H1 (cell line): ENCODE measurements at regions not wholly inside any gene's neighbourhood (a gene's known extent, or its start where the extent isn't known, plus 50 kb on each side); places are given as distances from the start of the nearest gene placed in this dataset.

Source experiments
- CTCF ChIA-PET: fragments of 300-600 bp; sonication (Branson Sonifier 250); formaldehyde crosslinking; loops from one replicate; lab custom pipeline; 2021; ENCODE audit not compliant: partially characterized antibody; lab: Charles Lee
- POLR2A ChIA-PET: fragments of 300-600 bp; sonication (Branson Sonifier 250); formaldehyde crosslinking; loops from one replicate; lab custom pipeline; 2021; ENCODE audit warnings: inconsistent platforms; ENCODE audit not compliant: partially characterized antibody; lab: Charles Lee
- DNase-seq, 2 experiments: peaks; one replicate each; pipeline versions ENCODE4 v3.0.0 to v3.0.0-alpha.2; 2010 to 2022; ENCODE audit warnings: low spot score in 2 of 2, low read depth in 1 of 2, mixed read lengths in 1 of 2
- FAIRE-seq: peaks from 2 replicates; lab custom pipeline; 2011; peaks lifted over from hg19 to GRCh38; lab: Jason Lieb, UNC
- H2AFZ ChIP-seq: 2 replicates; pipeline ENCODE4 v1.8.1; 2012; ENCODE audit warnings: low read length, inconsistent platforms
- H2AK5ac ChIP-seq: 2 replicates; pipeline ENCODE4 v1.6.1; 2013; ENCODE audit warnings: low read depth, low read length
- H2BK120ac ChIP-seq: replicated peaks from 2 replicates; pipeline ENCODE3; 2013; ENCODE audit warnings: low read depth, low read length, inconsistent platforms
- H2BK12ac ChIP-seq: 2 replicates; pipeline ENCODE4 v1.6.1; 2013; ENCODE audit warnings: low read depth, low read length
- H2BK15ac ChIP-seq: 2 replicates; pipeline ENCODE4 v1.6.1; 2013; ENCODE audit warnings: low read length
- H2BK20ac ChIP-seq: 2 replicates; pipeline ENCODE4 v1.6.1; 2013; ENCODE audit warnings: low read length
- H2BK5ac ChIP-seq: 2 replicates; pipeline ENCODE4 v1.6.1; 2013; ENCODE audit warnings: low read depth, low read length
- H3K14ac ChIP-seq: 2 replicates; pipeline ENCODE4 v1.6.1; 2013; ENCODE audit warnings: inconsistent platforms; ENCODE audit not compliant: insufficient read length
- H3K18ac ChIP-seq: 2 replicates; pipeline ENCODE4 v1.6.1; 2013; ENCODE audit warnings: low read length; ENCODE audit errors: extremely low read depth
- H3K23ac ChIP-seq: 2 replicates; pipeline ENCODE4 v1.6.1; 2013; ENCODE audit warnings: inconsistent platforms; ENCODE audit not compliant: insufficient read length
- H3K23me2 ChIP-seq: 2 replicates; pipeline ENCODE4 v1.6.1; 2013; ENCODE audit warnings: low read depth, low read length
- H3K27ac ChIP-seq: 2 replicates; pipeline ENCODE4 v1.6.1; 2011; ENCODE audit warnings: low read depth, low read length, inconsistent platforms
- H3K27me3 ChIP-seq, 4 experiments: replicated peaks in 1 of 4; 1 replicate in 1 of 4; 2 replicates in 3 of 4; pipeline versions ENCODE4 v1.6.1 to v1.8.1; 2011 to 2013; ENCODE audit warnings: low read length in 3 of 4, mild to moderate bottlenecking in 3 of 4, inconsistent platforms in 2 of 4, mixed read lengths in 2 of 4, moderate library complexity in 1 of 4; ENCODE audit not compliant: control insufficient read depth in 3 of 4, insufficient read depth in 3 of 4; ENCODE audit errors: extremely low read depth in 1 of 4
- H3K36me3 ChIP-seq, 4 experiments: 2 replicates each; pipeline versions ENCODE4 v1.6.1 to v1.8.1; 2011 to 2013; ENCODE audit warnings: mild to moderate bottlenecking in 4 of 4, low read length in 3 of 4, moderate library complexity in 2 of 4, control low read depth in 1 of 4, inconsistent platforms in 1 of 4; ENCODE audit not compliant: insufficient read depth in 4 of 4, control insufficient read depth in 2 of 4
- H3K4ac ChIP-seq: replicated peaks from 2 replicates; pipeline ENCODE3; 2013; ENCODE audit warnings: low read length, low read depth, mixed read lengths, inconsistent platforms; ENCODE audit not compliant: insufficient read length
- H3K4me1 ChIP-seq, 4 experiments: replicated peaks in 1 of 4; 1 replicate in 1 of 4; 2 replicates in 3 of 4; pipeline versions ENCODE4 v1.6.1 to v1.8.1; 2011 to 2013; ENCODE audit warnings: low read length in 3 of 4, inconsistent platforms in 2 of 4, mixed read lengths in 1 of 4; ENCODE audit not compliant: insufficient read depth in 4 of 4, control insufficient read depth in 3 of 4
- H3K4me2 ChIP-seq, 2 experiments: 2 replicates each; pipeline versions ENCODE4 v1.6.1 to v1.8.1; 2011 to 2013; ENCODE audit warnings: low read depth in 2 of 2, low read length in 2 of 2, control low read depth in 1 of 2, inconsistent platforms in 1 of 2, mild to moderate bottlenecking in 1 of 2; ENCODE audit not compliant: insufficient read depth in 1 of 2
- H3K4me3 ChIP-seq, 4 experiments: fragments of 200-600, 300-600 bp in 1 of 4; sonication (generic), shearing (Covaris generic), sonication (Bioruptor Twin) in 1 of 4; 2 replicates each; pipeline versions ENCODE4 v1.5.1 to v1.8.1; 2011 to 2016; ENCODE audit warnings: low read length in 4 of 4, low read depth in 3 of 4, control low read depth in 2 of 4, inconsistent platforms in 2 of 4, mild to moderate bottlenecking in 2 of 4, mixed read lengths in 1 of 4, moderate library complexity in 1 of 4; ENCODE audit not compliant: insufficient read depth in 2 of 4; ENCODE audit errors: extremely low read depth in 1 of 4
- H3K56ac ChIP-seq: replicated peaks from 2 replicates; pipeline ENCODE3; 2013; ENCODE audit warnings: low read depth, mild to moderate bottlenecking, mixed read lengths, low read length, inconsistent platforms; ENCODE audit not compliant: insufficient read length
- H3K79me1 ChIP-seq: 2 replicates; pipeline ENCODE4 v1.6.1; 2013; ENCODE audit warnings: low read depth, low read length, control low read depth
- H3K79me2 ChIP-seq, 2 experiments: 2 replicates each; pipeline versions ENCODE4 v1.6.1 to v1.8.1; 2012 to 2013; ENCODE audit warnings: low read length in 2 of 2, mild to moderate bottlenecking in 2 of 2, inconsistent platforms in 1 of 2; ENCODE audit not compliant: insufficient read depth in 2 of 2, control insufficient read depth in 1 of 2
- H3K9ac ChIP-seq, 4 experiments: replicated peaks in 1 of 4; 1 replicate in 1 of 4; 2 replicates in 3 of 4; pipeline versions ENCODE4 v1.6.1 to v1.8.1; 2011 to 2013; ENCODE audit warnings: low read depth in 3 of 4, low read length in 3 of 4, control low read depth in 2 of 4, mild to moderate bottlenecking in 2 of 4, moderate library complexity in 2 of 4, inconsistent platforms in 1 of 4; ENCODE audit errors: extremely low read depth in 1 of 4
- H3K9me3 ChIP-seq, 2 experiments: 2 replicates each; pipeline versions ENCODE4 v1.6.1 to v1.8.1; 2012 to 2013; ENCODE audit warnings: mild to moderate bottlenecking in 2 of 2, moderate library complexity in 2 of 2, control low read depth in 1 of 2, inconsistent platforms in 1 of 2, low read depth in 1 of 2, low read length in 1 of 2, mixed read lengths in 1 of 2; ENCODE audit not compliant: insufficient read depth in 2 of 2
- H4K20me1 ChIP-seq, 2 experiments: replicated peaks in 1 of 2; 2 replicates each; pipeline versions ENCODE3 to v1.8.1; 2011 to 2013; ENCODE audit warnings: inconsistent platforms in 2 of 2, low read length in 2 of 2, mild to moderate bottlenecking in 1 of 2; ENCODE audit not compliant: insufficient read depth in 2 of 2, control insufficient read depth in 1 of 2
- H4K5ac ChIP-seq: 2 replicates; pipeline ENCODE4 v1.6.1; 2013; ENCODE audit warnings: low read length, low read depth, mixed read lengths, inconsistent platforms; ENCODE audit not compliant: insufficient read length
- H4K8ac ChIP-seq: 2 replicates; pipeline ENCODE4 v1.8.0; 2013; ENCODE audit warnings: mild to moderate bottlenecking, moderate library complexity, low read length, inconsistent platforms; ENCODE audit not compliant: insufficient read depth; ENCODE audit errors: extremely low read depth
- H4K91ac ChIP-seq: replicated peaks from 2 replicates; pipeline ENCODE3; 2013; ENCODE audit warnings: low read length, mixed read lengths, inconsistent platforms; ENCODE audit not compliant: insufficient read length
- CREB1 ChIP-seq: IDR thresholded peaks from 2 replicates; pipeline ENCODE4 v1.6.1; 2012; ENCODE audit warnings: inconsistent platforms
- CTCF ChIP-seq, 3 experiments: IDR thresholded peaks; 1 replicate in 2 of 3; 2 replicates in 1 of 3; pipeline versions ENCODE4 v1.5.1 to v1.6.1; 2011; ENCODE audit warnings: low read length in 3 of 3, mild to moderate bottlenecking in 3 of 3, inconsistent platforms in 2 of 3, low read depth in 1 of 3, moderate library complexity in 1 of 3; ENCODE audit not compliant: insufficient read depth in 1 of 3; ENCODE audit errors: control extremely low read depth in 1 of 3
- RAD21 ChIP-seq, 2 experiments: IDR thresholded peaks in 1 of 2; conservative IDR thresholded peaks in 1 of 2; 2 replicates each; pipeline ENCODE4 v1.6.1; 2011; ENCODE audit warnings: low read depth in 2 of 2, low read length in 2 of 2, improper control_type of control experiment in 1 of 2, inconsistent platforms in 1 of 2, mild to moderate bottlenecking in 1 of 2, moderate library complexity in 1 of 2
- WGBS, 2 experiments: shearing (Covaris generic) in 1 of 2; methylation state at CpG; one replicate each; pipeline versions ENCODE4 v1.1.6 to v1.1.7; 2013 to 2015; ENCODE audit warnings: low lambda C conversion rate in 2 of 2, mixed read lengths in 2 of 2, inconsistent platforms in 1 of 2, low coverage in 1 of 2, missing lambda C conversion rate in 1 of 2; ENCODE audit not compliant: insufficient replicate concordance in 2 of 2, insufficient coverage in 1 of 2, insufficient read length in 1 of 2; ENCODE audit errors: extremely low coverage in 1 of 2, missing lambda C conversion rate in 1 of 2; 5-methylcytosine and 5-hydroxymethylcytosine counted together

DNA sequence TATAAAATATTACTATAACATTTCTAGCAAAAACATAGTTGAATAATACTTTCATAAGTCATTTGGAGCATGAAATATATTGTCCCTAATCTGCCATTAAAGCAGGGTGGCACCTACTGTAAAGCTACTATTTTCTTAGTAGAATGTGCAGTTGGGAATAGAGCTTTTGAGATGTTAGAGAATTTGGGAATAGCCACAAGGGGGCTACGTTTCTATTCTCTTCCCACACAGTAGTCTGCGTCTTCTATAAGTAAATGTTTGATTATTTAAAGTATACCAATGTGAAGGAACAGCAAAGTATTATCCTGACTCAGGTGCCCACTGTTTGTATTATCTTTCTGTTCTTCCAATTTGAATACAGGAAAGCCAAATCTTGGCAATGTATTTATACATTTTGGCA is 323.2 kb upstream of the GIMD1 start:
- Histone ChIP-seq H2AK5ac (no peak overlapping the region), H4K91ac (no peak overlapping the region), H3K56ac (no peak overlapping the region), H3K9ac (no peak overlapping the region), H3K36me3 (no peaks in the 10 kb centered on the region), H2AFZ (no peak overlapping the region), H2BK12ac (no peak overlapping the region), H3K14ac (no peak overlapping the region), H2BK15ac (no peak overlapping the region), H4K5ac (no peak overlapping the region), H3K79me2 (no peaks in the 10 kb centered on the region), H3K79me1 (no peaks in the 10 kb centered on the region), H2BK120ac (no peak overlapping the region), H3K27me3 (no peaks in the 10 kb centered on the region), H3K4me1 (no peaks in the 10 kb centered on the region), H3K4me3 (no peak overlapping the region), H3K4ac (no peak overlapping the region), H4K8ac (no peak overlapping the region), H3K9me3 (no peaks in the 10 kb centered on the region), H3K4me2 (no peak overlapping the region), H4K20me1 (no peaks in the 10 kb centered on the region), H2BK20ac (no peak overlapping the region), H3K23ac (no peak overlapping the region), H3K27ac (no peak overlapping the region), H3K18ac (no peak overlapping the region), H3K23me2 (no peaks in the 10 kb centered on the region), H2BK5ac (no peak overlapping the region)
- ChIA-PET CTCF (interaction anchor here (0.8 to 2.0 kb wide), 8 partner anchors 8 to 207 kb away, joined by 3 to 12 read pairs (median 4); no protein-coding TSS in a partner anchor), POLR2A (no interaction called here)
- DNase-seq (no peak), FAIRE-seq (no peak)
- WGBS, 2 experiments: 29% methylated on average over 2 of the region's 2 CpGs; no CpG with 5 or more reads in 1 of the 2 experiments
- TF ChIP-seq RAD21 (IDR thresholded peaks at IDR 0.05 in 1 of 2, conservative IDR thresholded peaks at IDR 0.05 in 1 of 2; ENCODE audit: low read depth in 2 of 2, low read length in 2 of 2) (peak; percentile 48 to 49), CREB1 (no peak), CTCF (IDR thresholded peaks at IDR 0.05; ENCODE audit: control extremely low read depth in 1 of 3, insufficient read depth in 1 of 3, low read depth in 1 of 3, low read length in 3 of 3) (peak in 2 of 3 experiments; percentile 18 to 20; a peak in 2 of 4 replicates)
